GM18519 (cell line): ENCODE measurements at regions not wholly inside any gene's neighbourhood (a gene's known extent, or its start where the extent isn't known, plus 50 kb on each side); places are given as distances from the start of the nearest gene placed in this dataset.
"Not testable (repeated sequence)": the region's sequence is repeated elsewhere in the genome, so short reads cannot be mapped to it uniquely, and the experiment has no call there.

Experiments used
- ATAC-seq: cut with Tn5 transposase; IDR thresholded peaks from one replicate; pipeline ENCODE4 v1.9.1; 2021; ENCODE audit warnings: mild to moderate bottlenecking, moderate library complexity; ENCODE audit not compliant: unreplicated experiment, low FRiP score

DNA sequence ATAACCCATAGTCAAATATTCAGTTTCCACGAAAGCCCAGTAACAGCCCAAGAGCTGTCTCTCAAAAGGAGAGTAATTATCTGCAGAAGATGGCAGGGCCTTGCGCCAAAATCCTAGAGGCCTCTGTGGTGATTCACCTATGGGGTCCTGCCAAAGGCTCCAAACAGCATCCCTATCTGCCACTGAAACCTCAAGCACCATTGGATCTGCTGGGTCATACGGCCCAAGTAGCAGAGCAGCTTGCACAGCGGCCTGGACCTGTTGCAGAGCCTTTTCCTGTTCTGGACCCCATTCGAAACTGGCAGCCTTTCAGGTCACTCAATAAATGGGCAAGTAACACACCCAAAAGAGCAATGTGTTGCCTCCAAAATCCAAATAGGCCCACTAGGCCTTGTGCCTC lies 183.2 kb upstream of the IPO5 start:
- not testable (repeated sequence) for ATAC-seq

DNA sequence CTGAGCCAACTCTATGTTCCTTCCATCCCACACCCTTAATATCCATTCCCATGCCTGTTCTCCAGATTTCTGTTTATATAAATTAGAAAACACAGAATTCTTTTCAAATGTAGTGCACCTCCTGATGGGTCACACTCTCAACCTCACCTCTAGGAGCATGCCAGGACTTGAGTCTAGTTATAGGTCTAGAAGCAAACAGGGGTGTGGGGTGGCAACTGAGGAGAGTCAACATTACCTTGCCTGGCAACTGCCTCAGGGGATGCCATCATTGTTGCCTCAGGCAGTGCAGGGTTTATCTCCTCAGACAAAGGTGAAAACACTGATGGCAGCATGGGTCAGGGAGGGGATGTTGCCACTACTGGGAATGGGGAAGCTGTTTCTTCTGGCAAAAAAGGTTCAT lies 181.0 kb upstream of the IPO5 start:
- not testable (repeated sequence) for ATAC-seq

DNA sequence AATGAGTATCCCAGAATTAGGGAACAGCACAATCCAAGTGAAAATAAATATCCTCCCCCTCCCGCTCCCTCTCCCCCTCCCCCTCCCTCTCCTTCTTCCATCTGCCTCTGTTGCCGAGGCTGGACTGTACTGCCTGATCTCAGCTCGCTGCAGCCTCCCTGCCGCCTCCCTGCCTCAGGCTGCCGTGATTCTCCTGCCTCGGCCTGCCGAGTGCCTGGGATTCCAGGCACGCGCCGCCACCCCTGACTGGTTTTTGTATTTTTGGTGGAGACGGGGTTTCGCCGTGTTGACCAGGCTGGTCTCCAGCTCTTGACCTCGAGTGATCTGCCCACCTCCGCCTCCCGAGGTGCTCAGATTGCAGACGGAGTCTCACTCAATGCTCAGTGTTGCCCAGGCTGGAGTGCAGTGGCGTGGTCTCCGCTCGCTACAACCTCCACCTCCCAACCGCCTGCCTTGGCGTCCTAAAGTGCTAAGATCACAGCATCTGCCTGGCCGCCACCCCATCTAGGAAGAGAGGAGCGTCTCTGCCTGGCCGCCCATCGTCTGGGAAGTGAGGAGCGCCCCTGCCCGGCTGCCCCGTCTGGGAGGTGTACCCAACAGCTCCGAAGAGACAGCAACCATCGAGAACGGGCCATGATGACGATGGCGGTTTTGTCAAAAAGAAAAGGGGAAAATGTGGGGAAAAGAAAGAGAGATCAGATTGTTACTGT lies 178.9 kb upstream of the IPO5 start:
- not testable (repeated sequence) for ATAC-seq

DNA sequence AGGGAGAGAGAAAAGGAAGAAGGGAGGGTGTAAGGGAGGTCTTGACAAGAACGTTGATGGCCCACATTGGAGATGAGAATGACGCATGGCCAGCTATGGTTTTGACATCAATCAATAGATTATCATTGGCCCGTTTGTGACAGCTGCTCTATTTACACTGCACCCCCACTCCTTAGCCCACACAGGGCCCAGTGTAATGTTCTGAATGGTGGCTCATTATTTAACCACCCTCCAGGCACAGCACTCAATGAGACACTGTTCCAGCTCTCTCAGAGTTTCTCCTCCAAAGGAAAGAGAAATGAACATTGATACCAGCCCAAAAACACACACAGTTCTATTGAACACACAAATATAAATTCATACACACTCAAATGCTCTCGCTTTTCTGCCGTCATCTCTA lies 173.0 kb upstream of the IPO5 start:
- no peak for ATAC-seq

DNA sequence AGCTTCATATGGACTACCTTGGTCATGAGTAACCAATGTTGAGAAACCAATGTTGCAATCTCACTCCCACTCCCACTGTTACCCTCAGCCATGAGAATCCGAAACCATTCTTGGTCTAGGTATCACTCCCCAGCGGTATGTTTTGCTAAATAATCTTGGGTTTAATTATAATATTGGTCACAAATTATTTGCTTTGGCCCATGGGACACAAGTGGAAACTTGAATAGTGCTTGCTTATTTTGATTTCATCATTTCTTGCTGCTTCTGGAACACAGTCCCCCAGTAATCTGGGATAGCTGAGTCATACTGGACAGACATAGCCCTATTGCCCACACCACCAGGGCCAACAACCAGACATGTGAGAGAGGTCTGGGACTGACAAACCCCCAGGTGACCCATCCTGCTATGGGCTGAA lies 171.6 kb upstream of the IPO5 start:
- ATAC-seq: no peak

DNA sequence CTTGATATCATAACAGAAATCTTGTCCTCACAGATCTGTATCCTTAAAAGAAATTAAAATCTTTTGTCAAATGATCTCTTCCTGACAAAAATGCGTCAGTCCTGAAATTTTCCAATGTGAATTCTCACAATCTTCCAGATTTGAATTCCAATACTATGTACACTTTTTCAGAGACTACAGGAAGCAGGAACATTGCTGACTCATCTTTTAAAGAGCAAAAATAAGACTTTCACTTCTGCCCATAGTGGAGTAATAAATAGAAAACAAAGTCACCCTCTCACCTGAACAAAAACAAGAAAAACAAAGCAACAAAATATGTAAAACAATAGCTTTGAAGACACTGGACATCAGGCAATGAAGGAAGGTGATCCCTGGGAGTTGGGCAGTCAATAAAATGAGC lies 167.0 kb upstream of the IPO5 start:
- no peak for ATAC-seq

DNA sequence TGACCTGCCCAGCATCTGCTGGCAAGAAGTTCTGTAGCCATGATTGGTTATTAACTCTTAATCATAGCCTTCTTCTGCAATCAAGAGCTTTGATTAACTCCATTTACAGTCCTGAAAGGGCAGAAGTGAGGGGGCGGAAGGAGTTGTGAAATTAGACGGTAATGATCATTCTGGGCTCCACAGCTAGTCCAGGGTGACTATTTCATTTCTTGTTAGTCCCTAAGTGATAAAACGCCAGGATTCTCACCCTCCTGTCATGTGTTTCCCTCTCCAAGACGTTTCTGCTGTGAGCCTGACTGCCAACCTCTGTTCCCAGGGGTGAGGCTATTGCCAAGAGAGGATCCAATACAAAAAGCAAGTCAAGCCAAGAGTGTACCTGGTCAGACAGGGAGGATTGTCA lies 155.9 kb upstream of the IPO5 start:
- no peak for ATAC-seq

DNA sequence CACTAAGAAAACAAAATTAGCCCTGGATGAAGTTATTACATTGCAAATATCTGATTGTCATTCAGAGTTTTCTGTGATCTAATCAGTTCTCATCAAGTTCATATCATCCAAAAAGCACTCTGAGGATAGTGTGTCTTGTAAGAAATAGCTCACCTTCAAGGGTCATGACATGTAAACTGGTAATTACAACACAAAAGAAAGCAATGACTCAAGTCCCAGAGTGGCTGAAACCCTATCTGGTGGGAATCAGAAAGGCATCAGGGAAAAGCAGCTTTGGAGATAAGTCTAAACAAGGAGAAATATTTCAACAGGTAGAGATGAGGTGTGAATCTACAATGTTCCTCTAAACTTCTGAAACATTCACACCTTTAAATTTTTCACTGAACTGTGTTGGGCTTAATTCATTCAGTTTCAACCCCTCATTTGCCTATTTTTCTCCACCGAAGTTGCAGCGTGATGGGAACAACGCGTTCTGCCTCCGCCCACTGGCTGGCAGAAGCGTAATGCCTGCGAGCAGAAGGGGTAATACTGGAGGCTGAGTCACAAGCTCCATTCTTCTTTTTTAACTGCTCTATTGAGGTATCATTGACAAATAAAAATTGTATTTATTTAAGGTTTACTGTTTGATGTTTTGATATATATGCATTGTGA lies 155.2 kb upstream of the IPO5 start:
- no peak for ATAC-seq

DNA sequence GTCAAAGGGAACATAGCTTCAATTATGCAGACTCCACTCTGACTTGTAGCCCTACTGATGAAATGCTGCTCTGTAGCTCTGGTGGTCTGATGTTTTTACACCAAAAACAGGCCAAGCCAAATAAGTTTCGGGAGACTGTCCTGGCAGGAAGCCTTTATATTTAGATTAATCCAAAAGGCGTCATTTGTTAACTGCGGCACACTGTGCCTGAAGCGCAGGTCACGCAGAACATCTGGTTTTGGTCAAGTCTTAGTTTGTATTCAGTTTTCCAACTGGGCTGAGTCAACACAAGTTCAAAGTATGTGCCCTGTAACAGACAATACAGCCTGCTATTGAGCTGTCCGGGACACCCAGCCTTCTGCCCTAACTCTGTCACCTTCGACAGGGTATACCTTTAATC lies 154.6 kb upstream of the IPO5 start:
- ATAC-seq: no peak

DNA sequence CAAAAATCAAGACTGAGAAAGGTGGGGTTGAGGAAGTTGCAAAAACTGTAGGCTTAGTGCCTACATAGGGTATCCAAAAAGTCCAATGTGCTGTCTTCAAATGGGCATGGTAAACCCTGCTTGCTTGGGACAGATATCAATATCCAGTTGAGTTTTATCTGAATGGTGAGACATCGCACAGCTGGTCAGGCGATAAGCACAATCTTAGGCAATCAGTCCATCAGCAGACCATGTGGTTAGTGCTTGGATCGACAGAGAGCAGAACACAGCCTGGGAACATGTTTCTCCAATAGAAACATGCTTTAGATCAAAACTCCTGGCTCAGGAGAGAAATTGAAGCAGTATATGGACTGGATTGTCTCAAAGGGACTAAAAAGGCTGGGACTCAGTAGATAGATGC lies 151.3 kb upstream of the IPO5 start:
- ATAC-seq: no peak

DNA sequence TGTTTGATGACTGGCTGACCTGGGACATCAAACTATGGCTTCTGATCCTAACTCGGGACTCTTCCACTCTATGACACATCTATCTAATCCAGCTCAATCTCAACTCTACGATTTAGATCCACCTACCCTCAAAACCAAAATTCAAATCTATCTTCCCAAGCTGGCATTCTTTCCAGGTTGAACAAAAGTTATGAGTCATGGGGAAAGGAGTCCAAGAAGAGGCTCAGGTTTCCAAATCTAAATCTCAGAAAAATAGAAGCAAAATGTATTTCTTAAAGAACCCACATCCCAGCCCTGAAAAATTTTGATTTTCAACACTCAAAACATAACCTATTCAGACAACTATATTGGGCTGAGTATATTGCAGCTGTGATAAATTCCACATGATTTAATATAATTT lies 143.9 kb upstream of the IPO5 start:
- no peak for ATAC-seq

DNA sequence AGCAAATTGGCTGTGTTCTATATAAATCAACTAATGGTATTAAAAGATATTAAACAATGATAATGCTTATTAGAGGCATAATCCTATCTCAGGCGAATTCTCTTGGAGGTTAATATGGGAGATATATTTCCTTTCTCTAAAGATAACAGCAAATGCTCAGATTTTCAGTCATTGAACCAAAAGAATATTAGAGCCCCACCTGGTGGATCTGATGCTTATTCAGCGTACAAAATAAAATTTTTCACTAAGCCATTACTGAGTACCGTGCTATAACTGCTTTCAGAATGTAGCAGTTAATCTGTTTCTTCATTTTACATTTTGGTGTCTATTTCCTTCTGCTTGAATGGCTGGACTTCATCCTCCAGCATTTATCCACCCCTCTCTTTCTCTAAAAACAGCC lies 143.3 kb upstream of the IPO5 start:
- no peak for ATAC-seq

DNA sequence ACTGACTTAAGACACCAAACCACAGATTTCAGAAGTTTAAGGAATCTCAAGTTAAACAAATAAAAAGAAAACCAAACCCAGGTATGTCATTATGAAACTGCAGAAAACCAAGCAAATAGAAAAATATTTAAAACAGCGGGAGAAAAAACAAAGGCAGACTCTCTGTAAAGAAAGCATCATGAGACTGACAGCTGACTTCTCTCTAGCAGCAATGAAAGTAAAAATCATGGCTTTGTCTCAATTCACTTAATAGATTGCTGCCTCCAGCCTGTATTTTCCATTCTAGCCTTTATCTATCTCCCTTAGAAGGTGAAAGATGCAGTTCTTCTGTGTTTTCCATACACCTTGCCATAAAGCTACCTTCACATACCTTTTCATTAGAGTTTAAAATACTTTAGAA lies 131.1 kb upstream of the IPO5 start:
- ATAC-seq: no peak

DNA sequence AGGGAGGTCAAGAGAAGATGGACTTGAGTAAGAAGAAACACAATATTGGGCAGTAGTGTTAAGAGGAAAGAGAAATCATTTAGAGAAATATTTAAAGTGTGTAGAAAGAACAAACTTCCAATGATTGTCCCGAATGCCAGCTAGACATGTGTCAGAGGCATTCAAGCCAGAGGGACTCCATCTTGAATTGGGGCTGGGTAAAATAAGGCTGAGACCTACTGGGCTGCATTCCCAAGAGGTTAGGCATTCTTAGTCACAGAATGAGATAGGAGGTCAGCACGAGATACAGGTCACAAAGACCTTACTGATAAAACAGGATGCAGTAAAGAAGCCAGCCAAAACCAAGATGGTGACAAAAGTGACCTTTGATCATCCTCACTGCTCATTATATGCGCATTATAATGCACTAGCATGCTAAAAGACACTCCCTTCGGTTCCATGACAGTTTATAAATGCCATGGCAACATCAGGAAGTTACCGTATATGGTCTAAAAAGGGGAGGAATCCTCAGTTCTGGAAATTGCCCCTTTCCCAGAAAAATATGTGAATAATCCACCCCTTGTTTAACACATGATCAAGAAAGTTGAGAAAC lies 127.0 kb upstream of the IPO5 start:
- ATAC-seq: no peak

DNA sequence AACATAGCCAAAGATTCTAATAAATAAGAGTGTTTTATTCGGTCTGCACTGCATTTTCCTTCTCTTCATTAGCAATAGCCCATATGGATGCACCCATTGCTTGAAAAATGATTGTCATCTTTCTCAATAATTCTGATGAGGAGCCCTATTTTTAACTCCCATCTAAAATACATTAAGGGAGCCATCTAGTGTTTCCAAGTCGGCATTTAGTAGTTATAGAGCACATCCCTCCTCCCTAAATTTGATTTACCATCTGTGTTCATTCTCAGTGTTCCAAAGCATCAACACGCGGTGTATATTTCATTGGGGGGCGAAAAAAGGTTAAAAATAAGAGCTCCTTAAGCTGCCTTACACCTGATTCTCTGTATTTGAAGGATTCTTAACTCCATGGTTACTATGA lies 119.2 kb upstream of the IPO5 start:
- ATAC-seq: no peak

DNA sequence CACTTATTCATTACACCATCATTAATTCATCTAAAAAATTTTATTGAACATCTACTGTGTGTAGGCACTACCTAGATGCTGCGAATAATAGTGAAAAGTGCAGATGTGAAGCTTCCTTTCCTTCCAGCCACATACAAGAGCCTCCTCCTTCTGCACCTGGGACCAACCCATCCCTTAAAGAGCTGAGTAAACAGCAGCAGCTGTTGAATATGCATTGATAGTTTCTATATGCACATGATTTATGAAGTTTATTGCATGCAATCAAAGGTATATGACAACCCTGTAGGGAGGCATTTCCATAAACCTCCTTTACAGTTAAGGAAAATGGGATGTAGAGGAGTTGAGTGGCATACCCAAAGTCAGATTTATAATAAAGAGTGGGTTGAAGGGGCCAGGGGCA lies 110.3 kb upstream of the IPO5 start:
- ATAC-seq: no peak

DNA sequence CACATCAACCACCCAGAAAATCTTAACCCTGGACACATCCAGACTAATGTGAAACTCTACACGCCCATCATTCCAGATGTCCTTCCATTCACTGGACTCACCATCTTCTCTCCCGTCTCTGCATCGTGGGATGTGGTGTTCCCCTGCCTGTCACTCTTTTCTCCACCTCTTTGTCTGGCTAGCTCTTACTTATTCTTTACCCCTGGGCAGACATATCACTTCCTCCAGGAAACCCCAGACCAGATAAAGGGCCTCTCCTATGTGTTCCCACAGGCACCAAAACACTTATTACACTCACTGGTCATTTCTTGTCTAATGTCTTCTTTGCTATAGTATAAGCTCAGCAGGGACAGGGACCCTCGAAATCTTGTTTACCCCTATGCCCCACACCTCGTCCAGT lies 109.3 kb upstream of the IPO5 start:
- ATAC-seq: no peak

DNA sequence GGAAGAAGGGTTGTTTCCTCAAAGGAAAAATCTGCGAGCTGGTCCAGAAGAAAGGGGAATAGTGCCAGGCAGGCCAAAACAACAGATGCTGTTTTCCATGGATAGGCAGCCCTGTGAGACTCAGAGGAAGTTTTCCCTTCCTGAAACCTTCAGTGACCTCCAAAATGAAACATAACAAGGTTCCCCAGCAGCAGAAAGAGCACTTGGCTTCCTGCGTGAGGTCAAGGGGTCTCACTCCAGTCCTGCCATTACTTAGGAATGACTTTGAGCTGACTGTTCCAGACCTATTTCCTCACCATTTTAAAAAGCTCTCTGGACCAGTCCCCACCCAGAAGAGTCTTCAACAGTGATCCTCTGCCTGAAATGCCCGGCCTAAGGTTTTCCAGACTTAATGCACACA lies 104.6 kb upstream of the IPO5 start:
- no peak for ATAC-seq

DNA sequence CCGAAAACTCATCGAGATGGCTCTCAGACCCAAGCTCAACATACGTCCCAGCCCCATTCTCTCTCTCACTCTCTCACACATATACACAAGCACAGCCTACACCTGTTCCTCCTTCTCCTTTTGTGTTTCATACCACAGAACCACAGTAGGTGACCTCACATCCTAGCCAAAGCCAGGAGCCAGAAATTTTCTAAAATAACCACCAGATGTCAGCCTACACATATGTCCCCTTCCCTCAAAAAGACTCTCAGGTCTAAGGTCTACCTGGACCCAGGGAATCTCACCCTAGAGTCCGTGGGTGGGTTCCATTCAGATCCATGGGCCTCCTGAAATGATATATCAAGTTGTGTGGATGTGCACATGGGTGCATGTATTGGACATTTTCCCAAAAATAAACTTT lies 104.2 kb upstream of the IPO5 start:
- peak; percentile 97 for ATAC-seq

DNA sequence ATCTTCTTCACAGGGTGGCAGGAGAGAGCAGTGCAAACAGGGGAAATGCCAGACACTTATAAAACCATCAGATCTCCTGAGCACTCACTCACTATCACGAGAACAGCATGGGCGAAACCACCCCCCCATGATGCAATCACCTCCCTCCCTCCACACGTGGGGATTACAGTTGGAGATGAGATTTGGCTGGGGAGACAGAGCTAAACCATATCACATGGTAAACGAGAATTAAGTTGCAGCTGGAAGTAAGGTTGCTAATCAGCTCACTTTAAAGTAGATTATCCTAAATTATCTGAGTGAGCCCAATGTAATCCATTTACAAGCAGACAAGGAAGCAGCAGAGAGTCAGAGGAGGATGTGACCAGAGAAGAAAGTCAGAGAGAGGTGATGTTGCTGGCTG lies 102.2 kb upstream of the IPO5 start:
- ATAC-seq: no peak

DNA sequence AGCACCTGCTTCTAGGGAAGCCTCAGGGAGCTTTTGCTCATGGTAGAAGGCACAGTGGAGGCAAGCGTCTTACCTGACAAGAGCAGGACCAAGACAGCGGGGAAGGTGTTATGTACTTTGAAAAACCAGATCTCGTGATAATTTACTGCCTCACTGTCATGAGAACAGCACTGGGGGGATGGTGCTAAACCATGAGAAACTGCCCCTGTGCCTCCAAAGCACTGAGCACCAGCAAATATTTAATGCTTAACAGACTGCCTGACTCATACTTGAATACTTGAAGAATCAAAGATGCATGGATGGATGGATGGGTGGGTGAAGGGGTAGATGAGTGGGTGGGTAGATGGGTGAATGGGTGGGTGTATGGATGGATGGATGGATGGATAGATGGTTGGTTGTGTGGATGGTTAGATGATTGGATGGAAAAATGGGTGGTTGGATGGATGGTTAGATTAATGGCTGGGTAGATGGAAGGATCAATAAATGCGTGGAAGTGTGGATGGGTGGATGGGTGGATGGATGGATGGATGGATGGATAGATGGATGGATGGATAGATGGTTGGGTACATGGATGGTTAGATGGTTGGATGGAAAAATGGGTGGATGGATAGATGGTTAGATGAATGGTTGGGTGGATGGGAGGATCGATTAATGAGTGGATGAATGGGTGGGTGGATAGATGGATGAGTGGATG lies 101.1 kb upstream of the IPO5 start:
- no peak for ATAC-seq

DNA sequence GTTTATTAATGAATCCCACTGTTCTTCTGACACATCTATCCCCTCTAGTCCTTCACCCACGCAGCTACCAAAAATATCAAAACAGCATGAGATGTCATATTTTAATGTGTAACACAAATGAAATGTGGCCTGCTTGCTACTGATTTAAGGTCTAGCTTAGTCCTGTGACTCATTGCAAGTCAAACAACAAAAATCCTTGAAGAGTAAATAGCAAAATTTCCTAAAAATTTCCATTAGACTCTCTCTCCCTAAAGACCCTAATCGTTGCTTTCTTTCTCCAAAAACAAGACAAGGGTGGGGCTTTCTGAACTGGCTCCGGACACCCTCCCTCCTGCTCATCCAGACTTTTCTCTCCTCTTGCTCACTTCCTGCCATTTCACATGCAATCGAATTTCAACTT lies 99.9 kb upstream of the IPO5 start:
- ATAC-seq: no peak
